Suppressor macrophage treated with lipopolysaccharide for 4 hours (primary cell): ENCODE measurements at regions not wholly inside any gene's neighbourhood (a gene's known extent, or its start where the extent isn't known, plus 50 kb on each side); places are given as distances from the start of the nearest gene placed in this dataset.
A peak's percentile ranks its signal among the peaks of the same experiment; 100 is the strongest.
"Not testable (repeated sequence)": the region's sequence is repeated elsewhere in the genome, so short reads cannot be mapped to it uniquely, and the experiment has no call there.

Experiments
- DNase-seq: peaks from one replicate; pipeline ENCODE4 v3.0.0-alpha.2; 2020

GRCh38 chr12:125512541-125513298, 447.5 kb downstream of the AACS start:
- DNase-seq: peak; percentile 25

GRCh38 chr12:125515887-125516286, 450.7 kb downstream of the AACS start:
- no peak for DNase-seq

- DNase-seq: no peak
Observed at GRCh38 chr12:125518074-125518473, 452.8 kb downstream of the AACS start.

- no peak for DNase-seq
Observed at GRCh38 chr12:125519026-125519651, 453.9 kb downstream of the AACS start.

- DNase-seq: no peak
Observed at GRCh38 chr12:125525879-125526278, 460.6 kb downstream of the AACS start.

GRCh38 chr12:125528281-125528680, 463.0 kb downstream of the AACS start:
- no peak for DNase-seq

GRCh38 chr12:125530201-125530600, 465.0 kb downstream of the AACS start:
- no peak for DNase-seq

GRCh38 chr12:125530876-125531275, 465.6 kb downstream of the AACS start:
- DNase-seq: no peak

GRCh38 chr12:125531574-125531973, 466.3 kb downstream of the AACS start:
- no peak for DNase-seq

- peak; percentile 22 for DNase-seq
Observed at GRCh38 chr12:125533434-125534029, 468.3 kb downstream of the AACS start.

- DNase-seq: no peak
Observed at GRCh38 chr12:125538401-125539199, 473.4 kb downstream of the AACS start.

- no peak for DNase-seq
Observed at GRCh38 chr12:125540580-125541204, 475.5 kb downstream of the AACS start.

- no peak for DNase-seq
Observed at GRCh38 chr12:125544960-125545359, 479.7 kb downstream of the AACS start.

GRCh38 chr12:125549171-125549570, 483.9 kb downstream of the AACS start:
- no peak for DNase-seq

GRCh38 chr12:125549836-125550235, 484.6 kb downstream of the AACS start:
- DNase-seq: no peak

- DNase-seq: no peak
Observed at GRCh38 chr12:125552295-125552694, 487.1 kb downstream of the AACS start.

GRCh38 chr12:125561008-125561407, 495.8 kb downstream of the AACS start:
- not testable (repeated sequence) for DNase-seq

- no peak for DNase-seq
Observed at GRCh38 chr12:125564753-125565152, 499.5 kb downstream of the AACS start.

- DNase-seq: no peak
Observed at GRCh38 chr12:125567581-125567980, 502.3 kb downstream of the AACS start.

- no peak for DNase-seq
Observed at GRCh38 chr12:125568306-125568705, 503.1 kb downstream of the AACS start.

GRCh38 chr12:125573271-125573670, 508.0 kb downstream of the AACS start:
- no peak for DNase-seq

GRCh38 chr12:125577334-125577733, 512.1 kb downstream of the AACS start:
- DNase-seq: no peak

- DNase-seq: no peak
Observed at GRCh38 chr12:125579916-125580315, 514.7 kb downstream of the AACS start.
